CD4-positive, alpha-beta T cell treated with Interleukin-4 for 4 hours (primary cell): ENCODE measurements at regions not wholly inside any gene's neighbourhood (a gene's known extent, or its start where the extent isn't known, plus 50 kb on each side); places are given as distances from the start of the nearest gene placed in this dataset.

Source experiments
- DNase-seq: peaks from one replicate; pipeline ENCODE4 v3.0.0-alpha.2; 2020

- no peak for DNase-seq
These were observed 376.0 kb upstream of the ALCAM start for GRCh38 chr3:104990758-104991157.

GRCh38 chr3:104992676-104993075 is 374.0 kb upstream of the ALCAM start:
- no peak for DNase-seq

- no peak for DNase-seq
These were observed 360.5 kb upstream of the ALCAM start for GRCh38 chr3:105006164-105006563.

GRCh38 chr3:105013657-105014056 is 353.1 kb upstream of the ALCAM start:
- DNase-seq: no peak

GRCh38 chr3:105014631-105015030 is 352.1 kb upstream of the ALCAM start:
- no peak for DNase-seq

GRCh38 chr3:105022813-105023212 is 343.9 kb upstream of the ALCAM start:
- no peak for DNase-seq

- DNase-seq: no peak
These were observed 336.5 kb upstream of the ALCAM start for GRCh38 chr3:105030211-105030610.

GRCh38 chr3:105032541-105032940 is 334.2 kb upstream of the ALCAM start:
- no peak for DNase-seq

GRCh38 chr3:105033081-105033480 is 333.6 kb upstream of the ALCAM start:
- DNase-seq: no peak

GRCh38 chr3:105039004-105039403 is 327.7 kb upstream of the ALCAM start:
- DNase-seq: no peak

GRCh38 chr3:105040026-105040622 is 326.6 kb upstream of the ALCAM start:
- no peak for DNase-seq

GRCh38 chr3:105042586-105042985 is 324.1 kb upstream of the ALCAM start:
- no peak for DNase-seq

GRCh38 chr3:105051111-105051510 is 315.6 kb upstream of the ALCAM start:
- DNase-seq: no peak

GRCh38 chr3:105051972-105052371 is 314.7 kb upstream of the ALCAM start:
- no peak for DNase-seq

GRCh38 chr3:105062853-105063252 is 303.9 kb upstream of the ALCAM start:
- DNase-seq: no peak

- no peak for DNase-seq
These were observed 300.5 kb upstream of the ALCAM start for GRCh38 chr3:105065895-105066839.

GRCh38 chr3:105067361-105067760 is 299.3 kb upstream of the ALCAM start:
- DNase-seq: no peak

- DNase-seq: no peak
These were observed 289.5 kb upstream of the ALCAM start for GRCh38 chr3:105077060-105077822.

- no peak for DNase-seq
These were observed 282.8 kb upstream of the ALCAM start for GRCh38 chr3:105083945-105084344.

- DNase-seq: no peak
These were observed 281.2 kb upstream of the ALCAM start for GRCh38 chr3:105085506-105085905.

- DNase-seq: no peak
These were observed 273.1 kb upstream of the ALCAM start for GRCh38 chr3:105093371-105094252.

GRCh38 chr3:105094588-105094987 is 272.1 kb upstream of the ALCAM start:
- no peak for DNase-seq

- DNase-seq: no peak
These were observed 270.6 kb upstream of the ALCAM start for GRCh38 chr3:105096071-105096470.
